HG02970 (cell line): ENCODE measurements at regions not wholly inside any gene's neighbourhood (a gene's known extent, or its start where the extent isn't known, plus 50 kb on each side); places are given as distances from the start of the nearest gene placed in this dataset.
"Not testable (repeated sequence)": the region's sequence is repeated elsewhere in the genome, so short reads cannot be mapped to it uniquely, and the experiment has no call there.

Experiments
- ATAC-seq: cut with Tn5 transposase; IDR thresholded peaks from one replicate; pipeline ENCODE4 v1.9.1; 2021; ENCODE audit warnings: mild to moderate bottlenecking, moderate library complexity, moderate number of reproducible peaks; ENCODE audit not compliant: unreplicated experiment, low FRiP score

GRCh38 chr4:58451707-58452106 is 1341.5 kb upstream of the IGFBP7 start:
- ATAC-seq, result no peak

- ATAC-seq, result no peak
Observed at GRCh38 chr4:58435871-58436270, 1325.7 kb upstream of the IGFBP7 start.

- no peak for ATAC-seq
Observed at GRCh38 chr4:58413849-58414248, 1303.7 kb upstream of the IGFBP7 start.

GRCh38 chr4:58411904-58412303 is 1301.7 kb upstream of the IGFBP7 start:
- no peak for ATAC-seq

GRCh38 chr4:58406762-58407161 is 1296.6 kb upstream of the IGFBP7 start:
- ATAC-seq, result no peak

- ATAC-seq, result no peak
Observed at GRCh38 chr4:58368221-58368620, 1258.0 kb upstream of the IGFBP7 start.

GRCh38 chr4:58360354-58361133 is 1250.4 kb upstream of the IGFBP7 start:
- no peak for ATAC-seq

- no peak for ATAC-seq
Observed at GRCh38 chr4:58359590-58359989, 1249.4 kb upstream of the IGFBP7 start.

- no peak for ATAC-seq
Observed at GRCh38 chr4:58357947-58358346, 1247.8 kb upstream of the IGFBP7 start.

- no peak for ATAC-seq
Observed at GRCh38 chr4:58325070-58325469, 1214.9 kb upstream of the IGFBP7 start.

GRCh38 chr4:58313444-58313843 is 1203.3 kb upstream of the IGFBP7 start:
- ATAC-seq, result no peak

- ATAC-seq, result no peak
Observed at GRCh38 chr4:58303456-58303855, 1193.3 kb upstream of the IGFBP7 start.

GRCh38 chr4:58301376-58301999 is 1191.3 kb upstream of the IGFBP7 start:
- ATAC-seq, result no peak

- no peak for ATAC-seq
Observed at GRCh38 chr4:58286335-58286734, 1176.2 kb upstream of the IGFBP7 start.

GRCh38 chr4:58280928-58281327 is 1170.7 kb upstream of the IGFBP7 start:
- not testable (repeated sequence) for ATAC-seq

GRCh38 chr4:58275856-58276255 is 1165.7 kb upstream of the IGFBP7 start:
- no peak for ATAC-seq

GRCh38 chr4:58274553-58274952 is 1164.4 kb upstream of the IGFBP7 start:
- ATAC-seq, result no peak

GRCh38 chr4:58272311-58272710 is 1162.1 kb upstream of the IGFBP7 start:
- ATAC-seq, result no peak

GRCh38 chr4:58265734-58266133 is 1155.5 kb upstream of the IGFBP7 start:
- ATAC-seq, result no peak

- no peak for ATAC-seq
Observed at GRCh38 chr4:58261526-58261925, 1151.3 kb upstream of the IGFBP7 start.

GRCh38 chr4:58254291-58254690 is 1144.1 kb upstream of the IGFBP7 start:
- no peak for ATAC-seq

GRCh38 chr4:58252656-58253055 is 1142.5 kb upstream of the IGFBP7 start:
- no peak for ATAC-seq
